ENCODE measurements at regions not wholly inside any gene's neighbourhood (a gene's known extent, or its start where the extent isn't known, plus 50 kb on each side); places are given as distances from the start of the nearest gene placed in this dataset.

DNA sequence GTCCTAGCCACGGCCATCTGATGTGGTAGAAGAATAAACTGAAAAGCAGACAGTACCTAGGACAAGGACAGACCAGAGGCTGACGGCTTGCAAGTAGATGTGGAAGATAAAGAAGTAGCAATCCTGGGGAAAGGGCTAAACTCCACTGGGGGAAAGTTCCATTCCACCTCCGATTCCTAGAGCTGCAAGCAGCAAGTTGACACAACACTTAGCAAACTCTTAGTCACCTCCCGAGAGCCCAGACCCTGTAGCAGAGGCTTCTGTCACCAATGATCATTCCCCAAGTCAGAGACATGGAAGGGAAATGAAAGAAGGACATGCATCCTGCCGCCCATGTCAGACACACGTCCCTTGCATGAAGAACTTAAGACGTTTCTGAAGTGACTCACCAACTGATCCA, 99.2 kb upstream of the RPS6KA2 start:
- TF ChIP-seq, protein P1, sequence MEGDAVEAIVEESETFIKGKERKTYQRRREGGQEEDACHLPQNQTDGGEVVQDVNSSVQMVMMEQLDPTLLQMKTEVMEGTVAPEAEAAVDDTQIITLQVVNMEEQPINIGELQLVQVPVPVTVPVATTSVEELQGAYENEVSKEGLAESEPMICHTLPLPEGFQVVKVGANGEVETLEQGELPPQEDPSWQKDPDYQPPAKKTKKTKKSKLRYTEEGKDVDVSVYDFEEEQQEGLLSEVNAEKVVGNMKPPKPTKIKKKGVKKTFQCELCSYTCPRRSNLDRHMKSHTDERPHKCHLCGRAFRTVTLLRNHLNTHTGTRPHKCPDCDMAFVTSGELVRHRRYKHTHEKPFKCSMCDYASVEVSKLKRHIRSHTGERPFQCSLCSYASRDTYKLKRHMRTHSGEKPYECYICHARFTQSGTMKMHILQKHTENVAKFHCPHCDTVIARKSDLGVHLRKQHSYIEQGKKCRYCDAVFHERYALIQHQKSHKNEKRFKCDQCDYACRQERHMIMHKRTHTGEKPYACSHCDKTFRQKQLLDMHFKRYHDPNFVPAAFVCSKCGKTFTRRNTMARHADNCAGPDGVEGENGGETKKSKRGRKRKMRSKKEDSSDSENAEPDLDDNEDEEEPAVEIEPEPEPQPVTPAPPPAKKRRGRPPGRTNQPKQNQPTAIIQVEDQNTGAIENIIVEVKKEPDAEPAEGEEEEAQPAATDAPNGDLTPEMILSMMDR (conservative IDR thresholded peaks at IDR 0.05; ENCODE audit: low read length) = no peak
- no peak for TF ChIP-seq EZH2phosphoT487 (IDR thresholded peaks at IDR 0.05; ENCODE audit: borderline replicate concordance)

Measured in Loucy (cell line).